Kidney glomerular epithelial cell (primary cell): ENCODE measurements at regions not wholly inside any gene's neighbourhood (a gene's known extent, or its start where the extent isn't known, plus 50 kb on each side); places are given as distances from the start of the nearest gene placed in this dataset.
"Not testable (repeated sequence)": the region's sequence is repeated elsewhere in the genome, so short reads cannot be mapped to it uniquely, and the experiment has no call there.

ENCODE experiments used
- DNase-seq: peaks from one replicate; lab custom pipeline; 2025; lab: John Stamatoyannopoulos, UW

DNA sequence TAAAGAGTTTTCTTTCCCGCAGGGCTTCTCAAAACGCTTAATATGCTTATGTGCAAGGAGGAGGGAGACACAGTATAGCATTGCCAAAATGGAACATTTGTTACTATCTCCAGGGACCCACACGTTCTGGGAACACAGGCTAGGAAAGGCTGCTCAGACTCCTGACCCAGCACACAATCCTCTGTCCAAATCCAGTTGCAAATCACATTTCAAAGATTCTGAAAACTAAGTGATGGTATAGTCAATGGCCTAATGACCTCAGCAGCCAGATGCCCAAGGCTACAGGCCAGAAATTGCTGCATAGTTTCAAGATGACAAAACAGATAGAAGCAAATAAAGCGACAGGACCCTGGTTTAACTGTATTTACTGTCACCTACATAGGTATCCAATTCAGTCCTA, 97.0 kb upstream of the GRIP1 start:
- DNase-seq: no peak

DNA sequence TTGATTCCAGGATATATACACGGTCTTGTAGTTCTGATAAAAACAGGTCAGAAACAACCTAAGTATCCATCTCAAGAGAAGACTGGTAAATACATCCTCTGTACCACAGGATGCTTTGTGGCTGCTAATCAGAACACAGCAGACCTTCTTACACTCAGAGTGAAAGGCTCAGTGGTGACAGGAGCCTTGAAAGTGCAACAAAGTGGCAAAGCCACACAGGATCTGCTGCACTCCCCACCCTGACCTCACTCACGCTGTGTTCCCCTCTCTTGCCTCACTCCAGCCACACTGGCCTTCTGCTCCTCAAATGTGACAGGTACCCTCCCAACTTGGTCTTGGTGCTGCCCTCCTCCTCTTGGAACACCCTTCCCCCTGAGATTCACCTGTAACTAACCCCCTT, 98.1 kb upstream of the GRIP1 start:
- no peak for DNase-seq

DNA sequence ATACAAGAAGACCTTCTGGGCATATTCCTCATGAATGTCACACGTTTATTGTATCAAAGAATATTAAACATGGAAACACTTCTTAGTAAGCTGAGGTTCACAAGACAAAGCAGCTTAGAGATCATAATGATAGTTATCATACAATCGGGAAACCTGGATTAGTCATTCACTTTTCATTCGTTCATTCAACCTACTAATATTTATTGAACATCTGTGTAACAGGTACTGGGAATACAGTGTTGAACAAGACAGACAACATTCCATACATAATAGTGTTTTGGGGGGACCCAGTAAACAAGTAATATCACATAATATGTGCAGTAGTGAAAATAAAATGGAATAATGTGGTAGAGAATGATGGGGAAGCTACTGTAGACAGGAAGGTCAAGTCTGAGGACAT, 100.6 kb upstream of the GRIP1 start:
- DNase-seq: no peak

DNA sequence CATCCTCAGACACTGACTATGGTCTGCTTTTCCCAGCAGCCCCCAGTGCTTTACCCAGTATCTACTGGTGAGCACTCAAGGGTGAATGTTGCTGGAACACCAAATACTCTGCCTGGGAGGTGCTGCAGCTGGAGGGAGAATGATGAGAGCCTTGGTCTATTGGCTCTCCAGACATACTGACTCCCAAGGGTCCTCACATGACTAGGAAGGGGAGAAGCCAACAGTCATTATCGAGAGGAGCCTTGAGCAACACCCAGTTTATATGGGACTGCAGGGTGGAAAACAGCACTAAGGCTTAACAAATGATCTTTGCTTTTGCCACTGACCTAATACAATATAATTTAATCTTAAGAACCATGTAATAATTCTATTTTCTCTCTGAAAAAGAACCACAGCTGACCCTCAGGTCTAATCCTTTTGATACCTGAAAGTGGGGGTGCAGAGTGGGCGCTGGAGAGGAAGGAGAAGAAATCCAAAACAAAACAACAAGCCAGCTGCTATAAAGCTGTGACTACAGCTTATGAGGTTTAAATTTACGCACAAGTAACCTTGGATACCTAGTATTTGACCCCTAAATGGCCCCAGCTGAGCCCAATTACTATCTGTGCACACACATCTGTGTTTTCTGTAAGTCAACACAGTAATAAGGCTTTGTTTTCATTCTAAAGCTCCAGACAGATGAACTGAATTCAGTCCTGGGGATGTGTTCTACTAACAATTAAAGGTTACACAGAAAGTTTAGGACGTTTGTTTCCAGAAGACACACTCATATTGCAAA, 107.8 kb upstream of the GRIP1 start:
- no peak for DNase-seq

DNA sequence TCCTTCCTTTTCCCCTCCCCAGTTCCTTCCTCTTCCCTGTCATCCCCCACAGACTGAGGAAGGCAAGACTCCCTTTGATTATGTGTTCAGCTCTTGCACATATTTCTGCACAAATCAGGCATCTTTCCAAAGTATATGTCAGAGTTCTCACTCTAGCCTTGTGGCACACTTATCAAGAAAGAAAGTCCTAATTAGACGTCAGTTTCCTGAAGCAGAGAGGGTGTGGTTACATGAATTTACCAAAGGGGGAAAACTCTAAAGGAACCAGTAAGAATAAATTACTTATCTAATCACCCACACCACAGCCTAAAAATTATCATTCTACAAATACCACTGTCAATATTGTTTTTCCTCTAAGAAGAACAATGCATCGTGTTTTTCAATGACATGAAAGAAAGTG, 120.7 kb upstream of the GRIP1 start:
- DNase-seq: no peak

- no peak for DNase-seq
Observed at GRCh38 chr12:66800046-66800445, 121.2 kb upstream of the GRIP1 start.

DNA sequence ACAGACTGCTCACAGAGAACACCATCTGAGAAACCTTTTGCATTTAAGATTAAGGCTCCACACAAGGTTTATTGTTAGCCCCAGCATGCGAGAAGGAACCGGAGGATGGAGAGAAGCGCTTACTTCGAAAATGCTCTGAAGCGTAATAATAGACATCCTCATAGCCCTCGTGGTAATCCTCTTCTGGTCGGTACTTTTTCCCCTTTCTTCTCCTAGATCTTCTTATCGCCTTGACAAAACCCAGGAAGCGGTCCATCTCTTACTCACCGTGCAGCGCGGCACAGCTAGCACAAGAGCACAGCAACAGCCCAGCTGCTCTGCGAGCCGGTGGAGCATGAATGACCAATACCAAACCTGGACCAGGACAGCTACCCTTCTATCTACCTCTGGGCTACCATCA, 125.1 kb upstream of the GRIP1 start:
- DNase-seq: no peak

GRCh38 chr12:66804563-66804974, 125.7 kb upstream of the GRIP1 start:
- DNase-seq: no peak

GRCh38 chr12:66808606-66809005, 129.7 kb upstream of the GRIP1 start:
- DNase-seq: no peak

DNA sequence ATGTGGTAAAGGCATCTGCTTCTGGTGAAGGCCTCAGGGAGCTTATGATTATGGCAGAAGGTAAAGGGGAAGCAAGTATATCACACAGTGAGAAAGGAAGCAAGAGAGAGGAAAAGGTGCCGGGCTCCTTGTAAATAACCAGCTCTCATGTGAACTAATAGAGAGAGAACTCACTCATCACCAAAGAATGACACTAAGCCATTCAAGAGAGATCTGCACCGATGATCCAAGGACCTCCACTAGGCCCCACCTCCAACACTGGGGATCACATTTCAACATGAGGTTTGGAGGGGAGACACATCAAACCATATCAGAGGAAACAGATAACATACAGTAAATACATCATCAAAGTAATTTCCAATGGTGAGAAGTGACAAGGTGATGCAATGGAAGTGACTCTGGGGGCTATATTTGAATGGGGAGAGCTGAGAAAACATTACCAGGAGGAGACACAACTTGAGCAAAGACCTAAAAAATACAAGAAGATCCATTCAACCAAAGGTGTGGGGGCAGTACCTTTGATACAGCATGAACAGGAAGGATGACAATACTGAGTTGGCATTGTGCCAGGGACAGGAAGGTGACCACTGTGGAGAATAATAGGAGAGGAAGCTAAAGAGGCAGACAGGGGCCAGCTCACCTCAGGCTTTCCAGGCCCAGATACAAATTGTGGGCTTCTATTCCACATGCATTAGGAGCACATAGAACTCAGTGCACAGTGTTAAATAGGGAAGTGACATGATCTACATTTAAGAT, 134.4 kb upstream of the GRIP1 start:
- DNase-seq: peak; percentile 26

GRCh38 chr12:66819587-66819986, 140.7 kb upstream of the GRIP1 start:
- DNase-seq: no peak

DNA sequence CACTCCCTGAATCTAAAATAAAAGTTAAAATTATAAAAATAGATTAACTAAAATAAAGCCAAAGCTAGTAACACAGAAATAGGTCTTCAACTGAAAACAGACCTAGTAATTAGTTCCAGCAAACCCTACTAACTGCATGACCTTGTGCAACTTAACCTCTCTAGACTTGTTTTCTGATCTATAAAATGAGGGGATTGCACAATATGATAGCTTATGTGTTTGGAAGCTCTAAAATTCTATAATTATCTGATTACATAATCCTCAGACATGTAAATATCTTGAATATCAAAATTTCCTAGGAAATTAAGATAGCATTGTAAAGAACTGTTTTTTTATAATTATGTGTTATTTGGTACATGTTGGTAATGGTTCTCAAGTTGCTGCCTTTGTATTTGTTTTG, 144.1 kb upstream of the GRIP1 start:
- no peak for DNase-seq

- DNase-seq: no peak
Observed at GRCh38 chr12:66823857-66824570, 145.1 kb upstream of the GRIP1 start.

- DNase-seq: not testable (repeated sequence)
Observed at GRCh38 chr12:66825921-66826320, 147.0 kb upstream of the GRIP1 start.

DNA sequence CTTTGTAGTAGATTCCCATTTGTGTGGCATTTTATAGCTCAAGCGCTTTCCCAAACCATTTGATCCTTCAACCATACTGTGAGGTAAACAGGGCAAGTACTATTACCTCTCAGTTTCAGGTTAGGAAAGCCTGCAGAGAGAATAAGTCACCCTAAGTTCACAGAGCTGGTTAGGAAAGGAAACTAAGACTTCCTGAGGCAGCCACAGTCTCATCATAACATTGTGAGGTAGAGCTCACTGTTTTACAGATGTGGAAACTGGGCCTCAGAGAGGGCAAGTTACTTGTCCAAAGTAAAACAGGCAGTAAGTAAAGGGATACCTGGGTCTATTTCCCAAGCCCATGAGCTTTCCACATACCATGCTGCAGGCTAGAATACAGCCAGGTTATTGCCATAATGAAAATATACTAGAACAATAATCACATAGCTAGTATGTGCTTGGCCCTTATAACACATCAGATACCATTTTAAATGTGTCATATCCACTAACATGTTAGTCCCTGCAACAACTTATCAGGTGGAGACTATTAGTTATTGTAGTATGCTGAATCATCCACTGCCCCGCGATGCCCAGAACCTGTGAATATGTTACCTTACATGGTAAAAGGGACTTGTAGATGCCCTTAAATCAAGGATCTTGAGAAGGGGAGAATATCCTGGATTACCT, 150.9 kb upstream of the GRIP1 start:
- DNase-seq: no peak

- DNase-seq: no peak
Observed at GRCh38 chr12:66831495-66831894, 152.6 kb upstream of the GRIP1 start.

- no peak for DNase-seq
Observed at GRCh38 chr12:66832997-66833396, 154.1 kb upstream of the GRIP1 start.

GRCh38 chr12:66836623-66837310, 157.9 kb upstream of the GRIP1 start:
- no peak for DNase-seq

DNA sequence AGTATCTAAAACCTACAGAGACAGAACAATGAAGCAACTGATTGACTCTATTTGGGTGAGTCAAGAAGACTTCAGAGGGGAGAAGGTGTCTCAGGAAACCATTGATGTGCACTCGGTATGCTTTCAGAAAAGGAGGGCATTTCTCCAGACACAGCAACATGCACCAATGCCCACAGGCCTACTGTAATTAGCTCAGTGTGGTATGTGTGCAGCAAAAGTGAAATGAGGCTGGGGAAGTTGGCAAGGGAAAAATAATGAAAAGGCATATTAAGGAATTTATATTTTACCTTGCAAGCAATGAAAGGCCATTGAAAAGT, 158.4 kb upstream of the GRIP1 start:
- peak; percentile 37 for DNase-seq

- DNase-seq: no peak
Observed at GRCh38 chr12:66838366-66838765, 159.5 kb upstream of the GRIP1 start.

DNA sequence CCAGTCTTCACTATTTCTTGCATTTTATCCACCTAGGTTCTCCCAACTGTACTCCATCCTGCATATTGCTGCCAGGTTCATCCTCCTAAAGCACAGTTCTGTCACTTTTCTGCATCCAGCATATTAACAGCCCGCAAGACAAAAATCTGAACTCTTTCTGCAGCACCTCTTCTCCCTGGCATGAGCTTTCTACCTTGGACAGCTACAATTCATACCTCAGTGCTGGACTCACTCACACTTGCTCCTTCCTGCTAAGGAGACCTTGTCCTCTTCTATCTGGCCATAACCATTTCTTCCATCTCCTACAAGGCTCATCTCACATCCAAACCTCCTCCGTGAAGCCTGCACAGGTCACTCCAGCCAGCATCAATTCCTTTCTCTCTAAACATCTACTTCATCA, 170.1 kb upstream of the GRIP1 start:
- DNase-seq: no peak

DNA sequence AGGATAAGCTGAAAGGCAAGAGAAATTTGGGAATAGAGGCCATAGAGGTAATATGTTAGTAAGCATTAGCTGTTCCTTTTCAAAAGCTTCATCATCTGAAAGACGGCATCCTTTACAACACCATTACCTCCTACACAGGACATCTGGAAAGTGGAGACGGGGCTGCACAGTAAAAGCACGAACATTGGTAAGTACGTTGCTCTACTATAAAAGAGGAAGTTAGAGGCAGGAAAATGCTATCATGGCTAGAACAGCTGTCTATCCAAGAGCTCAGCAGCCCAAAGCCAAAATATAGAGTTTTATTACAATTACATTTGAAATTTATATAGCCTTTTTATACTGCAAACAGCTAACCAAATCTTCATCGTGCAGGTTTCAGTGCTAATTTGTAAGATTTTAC, 172.3 kb upstream of the GRIP1 start:
- DNase-seq: no peak
